ENCODE measurements at regions not wholly inside any gene's neighbourhood (a gene's known extent, or its start where the extent isn't known, plus 50 kb on each side); places are given as distances from the start of the nearest gene placed in this dataset.

- POLR2A ChIA-PET (ENCODE audit: unreplicated experiment): no interaction called here
Observed at GRCh38 chr17:20935740-20936139, 107.1 kb downstream of the USP22 start.

GRCh38 chr17:20938244-20938643 is 104.6 kb downstream of the USP22 start:
- Histone ChIP-seq H3K9me3 (ENCODE audit: insufficient read depth, low read depth) (no peaks in the 10 kb centered on the region), H3F3A (ENCODE audit: insufficient read depth, low read depth) (peaks cover 23% of the 10 kb centered on the region), H3K4me1 (replicated peaks; ENCODE audit: insufficient read depth) (peaks cover 40% of the 10 kb centered on the region), H3K27ac (no peak overlapping the region), H3K27me3 (ENCODE audit: insufficient read depth, low read depth) (no peaks in the 10 kb centered on the region), H3K79me2 (ENCODE audit: low read depth) (no peaks in the 10 kb centered on the region), H2AFZ (no peak overlapping the region), H3K9me2 (ENCODE audit: insufficient read depth) (no peaks in the 10 kb centered on the region), H3K4me3 (no peak overlapping the region), H4K20me1 (ENCODE audit: insufficient read depth) (no peaks in the 10 kb centered on the region), H3K36me3 (ENCODE audit: low read depth) (no peaks in the 10 kb centered on the region), H3K4me2 (no peak overlapping the region)
- DNase-seq: no peak
- no peak for TF ChIP-seq CTCF (conservative IDR thresholded peaks at IDR 0.05)
- TF ChIP-seq EZH2 (IDR thresholded peaks at IDR 0.05; ENCODE audit: low read depth): no peak
- no TSS peak for BruUV-seq (replicated peaks)
- ChIA-PET POLR2A (ENCODE audit: unreplicated experiment) (no interaction called here), CTCF (no interaction called here)
- intact Hi-C loops (cut with micrococcal nuclease; ENCODE audit: unreplicated experiment): loop anchor here (10.0 kb wide), 1 partner anchor 157 kb away; no protein-coding TSS in a partner anchor

More at GRCh38 chr17:20935740-20936139, 107.1 kb downstream of the USP22 start:
- no peak overlapping the region for H2AFZ ChIP-seq
- no peaks in the 10 kb centered on the region for H3K27me3 ChIP-seq (ENCODE audit: insufficient read depth, low read depth)
- H3K9me3 ChIP-seq (ENCODE audit: insufficient read depth, low read depth): no peaks in the 10 kb centered on the region
- H3K4me2 ChIP-seq: peak overlapping the region; percentile 56
- H3K4me1 ChIP-seq (replicated peaks; ENCODE audit: insufficient read depth): peaks cover 40% of the 10 kb centered on the region
- H3K27ac ChIP-seq: peak overlapping the region; percentile 62
- no peaks in the 10 kb centered on the region for H3K36me3 ChIP-seq (ENCODE audit: low read depth)
- no peak for TF ChIP-seq EZH2 (IDR thresholded peaks at IDR 0.05; ENCODE audit: low read depth)
- no peak for TF ChIP-seq CTCF (conservative IDR thresholded peaks at IDR 0.05)
- BruUV-seq (replicated peaks): no TSS peak
- no peaks in the 10 kb centered on the region for H3K79me2 ChIP-seq (ENCODE audit: low read depth)
- H3K9me2 ChIP-seq (ENCODE audit: insufficient read depth): no peaks in the 10 kb centered on the region
- H3K4me3 ChIP-seq: peak overlapping the region; percentile 9; the same call in 1 of the 2 replicates
- peak in 1 of 2 experiments; percentile 73 for DNase-seq
- intact Hi-C loops (cut with micrococcal nuclease; ENCODE audit: unreplicated experiment): loop anchor here (10.0 kb wide), 1 partner anchor 159 kb away; no protein-coding TSS in a partner anchor
- H3F3A ChIP-seq (ENCODE audit: insufficient read depth, low read depth): peaks cover 23% of the 10 kb centered on the region
- no peaks in the 10 kb centered on the region for H4K20me1 ChIP-seq (ENCODE audit: insufficient read depth)
- CTCF ChIA-PET: no interaction called here

GRCh38 chr17:20938988-20939615 is 103.7 kb downstream of the USP22 start:
- H3K4me3 ChIP-seq: no peak overlapping the region
- ChIA-PET CTCF (no interaction called here), POLR2A (ENCODE audit: unreplicated experiment) (no interaction called here)
- no peak for DNase-seq
- no peaks in the 10 kb centered on the region for H3K79me2 ChIP-seq (ENCODE audit: low read depth)
- H3K9me3 ChIP-seq (ENCODE audit: insufficient read depth, low read depth): no peaks in the 10 kb centered on the region
- intact Hi-C loops (cut with micrococcal nuclease; ENCODE audit: unreplicated experiment): loop anchor here (10.0 kb wide), 1 partner anchor 156 kb away; no protein-coding TSS in a partner anchor
- H3K27ac ChIP-seq: no peak overlapping the region
- H3K27me3 ChIP-seq (ENCODE audit: insufficient read depth, low read depth): no peaks in the 10 kb centered on the region
- H3K36me3 ChIP-seq (ENCODE audit: low read depth): no peaks in the 10 kb centered on the region
- no peak for TF ChIP-seq CTCF (conservative IDR thresholded peaks at IDR 0.05)
- TF ChIP-seq EZH2 (IDR thresholded peaks at IDR 0.05; ENCODE audit: low read depth): no peak
- no peak overlapping the region for H2AFZ ChIP-seq
- H4K20me1 ChIP-seq (ENCODE audit: insufficient read depth): no peaks in the 10 kb centered on the region
- H3K4me2 ChIP-seq: no peak overlapping the region
- H3K4me1 ChIP-seq (replicated peaks; ENCODE audit: insufficient read depth): peaks cover 41% of the 10 kb centered on the region
- no peaks in the 10 kb centered on the region for H3K9me2 ChIP-seq (ENCODE audit: insufficient read depth)
- no TSS peak for BruUV-seq (replicated peaks)
- peaks cover 23% of the 10 kb centered on the region for H3F3A ChIP-seq (ENCODE audit: insufficient read depth, low read depth)
